GM19467 (cell line): ENCODE measurements at regions not wholly inside any gene's neighbourhood (a gene's known extent, or its start where the extent isn't known, plus 50 kb on each side); places are given as distances from the start of the nearest gene placed in this dataset.

Experiments
- ATAC-seq: cut with Tn5 transposase; IDR thresholded peaks from one replicate; pipeline ENCODE4 v1.9.1; 2021; ENCODE audit warnings: mild to moderate bottlenecking, moderate library complexity; ENCODE audit not compliant: unreplicated experiment

DNA sequence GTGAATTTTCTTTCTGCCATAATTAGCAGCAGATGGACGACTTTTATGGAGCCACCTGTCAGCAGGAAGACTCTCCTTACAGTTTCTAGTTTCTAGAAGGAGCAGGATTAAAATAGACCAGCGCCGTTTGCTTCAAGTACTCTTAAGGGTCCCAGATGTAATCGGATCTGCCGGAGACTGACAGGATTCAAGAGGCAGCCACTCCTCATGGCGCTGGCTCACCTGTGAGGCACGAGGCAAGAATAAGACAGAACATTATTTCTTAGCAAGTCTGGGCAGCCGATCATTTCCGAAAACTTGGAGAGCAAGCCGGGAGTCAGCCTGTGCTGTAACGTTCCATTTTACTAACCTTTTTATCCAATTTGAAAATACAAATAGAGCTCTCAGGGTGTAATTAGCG, 410.4 kb upstream of the RORA start:
- no peak for ATAC-seq

DNA sequence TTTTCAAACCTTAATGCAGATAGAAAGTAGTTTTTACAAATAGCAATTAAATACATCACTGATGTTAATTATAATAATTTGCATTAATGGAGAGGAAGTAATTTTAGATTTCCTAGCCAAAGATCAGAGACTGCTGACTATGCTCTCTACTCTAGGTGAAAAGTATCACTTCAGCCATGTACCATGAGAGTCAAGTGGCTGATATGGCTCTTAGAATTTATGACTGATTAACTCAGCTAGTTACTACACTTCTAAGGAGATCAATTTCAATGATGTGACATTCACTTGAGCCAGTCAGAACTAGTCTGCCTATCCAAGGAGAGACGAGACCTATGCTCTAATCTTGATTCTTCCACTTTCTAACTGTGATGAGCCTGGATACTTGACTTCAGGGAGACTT, 405.7 kb upstream of the RORA start:
- ATAC-seq, result no peak

DNA sequence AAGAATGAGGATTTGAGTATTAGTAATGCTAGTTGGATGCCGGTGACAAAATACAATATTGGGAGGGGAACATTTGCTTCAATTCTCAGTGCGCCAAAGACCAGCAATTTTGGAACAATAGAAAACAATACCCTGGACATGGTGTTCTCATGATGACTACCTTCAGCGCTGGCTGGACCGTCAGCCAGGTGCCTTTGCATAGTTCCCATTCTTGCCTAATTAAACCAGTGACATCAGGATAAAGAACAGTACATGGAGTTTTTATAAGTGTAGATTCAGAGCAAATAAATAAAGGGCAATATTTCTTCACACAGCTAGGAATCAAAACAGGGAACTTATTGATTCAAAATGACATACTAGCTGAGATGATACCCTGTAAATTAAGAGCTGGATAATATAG, 404.8 kb upstream of the RORA start:
- ATAC-seq, result no peak

DNA sequence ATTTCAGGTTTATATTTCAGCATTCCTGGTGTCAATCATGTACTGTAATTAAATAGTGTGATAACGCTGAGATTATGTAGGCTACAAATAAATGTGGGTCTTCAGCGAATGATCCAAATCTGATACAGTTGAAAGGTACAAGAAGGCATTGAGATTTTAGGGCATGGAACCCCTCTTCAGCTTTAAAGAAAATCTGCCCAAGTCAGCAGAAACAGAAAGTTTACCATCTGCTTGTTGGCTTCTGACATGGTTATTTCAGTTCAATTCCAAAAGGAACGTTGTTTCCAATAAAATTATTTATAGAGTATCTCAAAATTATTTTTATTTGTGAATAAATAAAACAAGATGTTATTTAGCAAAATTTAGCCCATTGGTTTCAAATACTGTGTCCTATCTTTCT, 400.2 kb upstream of the RORA start:
- ATAC-seq, result no peak

DNA sequence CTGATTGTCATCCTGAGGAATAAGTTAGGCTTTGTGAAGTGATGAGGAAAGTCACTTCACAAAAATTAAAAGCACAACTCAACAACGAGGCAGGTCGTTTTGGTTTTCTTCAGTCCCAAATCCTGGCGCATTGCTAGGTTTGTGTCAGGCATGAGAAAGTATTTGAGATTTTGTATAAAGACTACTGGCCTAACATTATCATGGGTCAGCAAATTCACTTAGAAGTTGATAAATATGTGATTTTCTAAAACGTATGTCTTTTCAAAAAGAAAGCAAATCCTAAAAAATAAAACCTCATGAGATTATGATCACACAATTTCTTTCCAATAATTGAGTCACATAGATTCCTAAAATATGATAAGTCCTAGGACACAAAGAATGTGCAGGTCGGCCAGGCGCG, 395.8 kb upstream of the RORA start:
- ATAC-seq, result no peak

DNA sequence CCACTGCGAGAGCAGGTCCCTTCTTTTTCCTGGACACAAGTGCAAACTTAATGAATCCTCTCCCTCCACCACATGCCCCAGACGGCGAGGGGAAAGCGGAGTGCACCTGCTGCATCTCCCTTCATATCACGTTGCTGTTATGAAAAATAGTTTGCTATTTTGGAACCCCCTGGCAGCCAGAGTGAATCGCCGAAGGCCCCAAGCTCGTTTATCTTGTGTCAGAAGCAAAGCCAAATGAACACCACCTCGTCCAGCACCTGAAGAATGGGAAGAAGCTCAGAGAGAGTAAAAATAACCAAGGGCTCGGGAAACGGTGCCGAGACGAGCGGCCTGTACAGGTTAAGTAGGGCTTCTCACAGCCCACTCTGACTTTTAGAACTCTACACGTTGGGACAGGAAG, 394.6 kb upstream of the RORA start:
- no peak for ATAC-seq

DNA sequence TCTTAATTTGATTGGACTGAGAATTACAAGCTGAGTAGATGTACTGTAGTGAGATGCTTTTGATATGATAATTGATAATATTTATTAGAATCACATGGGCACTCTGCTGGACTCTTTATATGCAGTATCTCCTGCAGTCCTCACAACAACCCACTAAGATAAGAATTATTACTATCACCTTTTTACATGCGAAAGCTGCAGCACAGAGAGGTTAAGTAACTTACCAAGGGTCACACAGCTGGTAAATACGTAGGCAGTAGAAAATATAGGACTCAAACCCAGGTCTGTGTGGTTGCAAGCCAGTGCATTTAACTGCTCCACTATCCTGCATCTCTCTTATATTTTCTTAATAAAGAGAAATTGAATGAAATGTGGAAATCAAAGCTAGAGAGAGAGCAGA, 392.8 kb upstream of the RORA start:
- ATAC-seq, result no peak

DNA sequence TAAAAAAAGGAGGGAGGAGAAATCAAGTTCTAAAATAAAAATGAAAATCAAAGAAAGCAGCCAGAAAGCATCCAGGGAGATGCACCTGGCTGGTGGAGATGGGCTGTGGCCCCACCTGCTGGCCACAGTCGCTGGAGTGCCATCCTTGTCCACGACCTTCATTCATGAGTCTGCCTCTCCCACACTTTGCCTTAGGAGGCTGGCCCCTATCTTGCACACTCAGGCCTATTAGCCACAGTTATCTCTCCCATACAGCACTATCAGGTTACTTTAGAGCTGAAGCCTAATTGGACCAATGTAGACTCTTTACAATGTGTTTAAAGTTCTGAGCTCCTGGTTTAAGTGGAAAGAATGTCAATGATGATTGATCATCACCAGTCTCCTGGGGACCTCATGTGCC, 392.0 kb upstream of the RORA start:
- no peak for ATAC-seq

DNA sequence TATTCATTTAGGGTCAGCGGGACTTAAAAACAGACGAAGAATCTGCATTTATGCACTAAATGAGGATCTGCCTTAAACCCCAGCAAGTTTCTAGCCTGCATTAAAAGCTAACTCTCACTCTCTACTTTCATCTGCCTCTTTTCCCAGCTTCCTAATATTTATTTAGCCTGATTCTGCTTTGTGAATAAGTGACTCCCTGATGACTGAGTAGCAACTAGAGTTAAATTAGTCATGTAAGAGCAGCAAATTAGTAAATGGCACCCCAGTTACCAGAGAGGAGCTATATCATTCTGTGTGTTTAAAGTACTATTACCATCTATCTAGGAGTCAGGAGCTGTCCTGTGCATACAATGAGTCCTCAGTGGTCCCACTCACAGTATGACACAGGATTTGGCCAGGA, 391.0 kb upstream of the RORA start:
- no peak for ATAC-seq

DNA sequence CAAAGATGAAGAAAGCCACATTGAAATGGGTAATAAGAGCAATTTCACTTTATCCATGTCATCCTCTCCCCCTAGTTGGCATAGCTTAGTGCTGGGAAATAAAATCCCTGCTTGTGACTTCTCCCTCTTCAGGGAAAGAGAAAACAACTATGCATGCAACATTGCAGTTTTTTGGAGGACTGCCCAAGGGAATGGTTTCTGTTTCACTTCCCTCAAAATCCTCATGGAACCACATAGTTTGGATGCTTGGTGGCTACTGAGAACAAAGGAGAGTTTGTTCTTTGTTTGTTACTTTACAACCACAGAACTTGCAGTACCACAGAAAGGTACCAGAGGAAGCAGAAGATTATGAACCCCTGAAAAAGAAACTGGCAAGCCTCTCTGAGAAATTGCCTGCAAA, 384.6 kb upstream of the RORA start:
- ATAC-seq, result no peak

DNA sequence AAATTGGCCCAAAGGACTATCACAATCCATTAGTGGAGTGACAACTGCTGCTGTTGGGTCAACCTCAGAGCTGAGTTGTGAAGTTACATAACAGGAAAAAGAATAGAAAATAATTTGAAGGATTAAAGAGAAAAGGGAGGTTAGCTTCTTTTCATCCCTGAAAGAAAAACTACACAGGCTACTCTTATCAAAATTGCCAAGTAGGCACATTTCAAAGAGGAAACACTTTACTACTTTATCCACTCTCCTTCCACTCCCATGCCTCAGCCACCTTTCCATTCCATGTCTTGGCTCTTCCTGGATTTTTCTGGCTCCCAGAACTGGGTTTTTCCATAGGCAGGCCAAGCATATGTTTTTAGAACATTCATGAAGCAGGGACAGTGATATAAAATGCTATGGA, 384.0 kb upstream of the RORA start:
- ATAC-seq, result no peak

DNA sequence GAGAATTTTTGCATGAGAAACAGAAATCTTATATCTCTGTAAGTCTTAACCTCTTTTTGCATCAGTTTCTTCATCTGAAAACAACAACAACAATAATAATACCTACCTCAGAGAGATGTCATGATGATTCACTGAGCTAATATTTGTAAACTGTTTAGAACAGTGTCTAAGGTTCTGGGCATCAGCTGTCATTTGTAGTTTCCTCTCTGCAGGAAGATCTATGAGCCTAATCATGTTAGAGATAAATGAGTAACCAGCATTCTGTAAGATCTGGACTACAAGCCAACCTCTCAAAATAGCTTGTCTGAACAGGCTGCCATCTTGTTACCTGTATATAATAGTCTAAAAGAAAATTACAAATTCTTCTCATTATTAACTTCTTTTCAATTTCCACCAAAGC, 383.0 kb upstream of the RORA start:
- ATAC-seq, result no peak

DNA sequence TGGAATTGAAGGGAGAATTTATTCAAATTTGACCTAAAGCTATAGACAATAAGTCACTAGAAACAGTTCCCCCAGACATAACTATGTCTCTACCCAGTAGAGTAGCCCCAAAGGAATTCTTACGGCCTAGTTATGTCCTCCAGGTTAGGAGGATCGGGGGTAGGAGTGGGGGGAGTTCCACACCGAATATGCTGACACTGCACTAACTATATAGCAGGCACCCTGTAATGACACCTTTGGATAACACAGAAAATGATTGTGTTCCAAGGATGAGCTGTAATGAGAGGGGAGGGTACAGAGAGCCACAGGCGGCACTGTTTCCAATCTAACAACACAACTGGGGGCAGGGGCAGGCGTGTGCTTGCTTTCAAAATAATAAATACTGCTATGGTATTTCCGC, 376.2 kb upstream of the RORA start:
- ATAC-seq, result no peak

DNA sequence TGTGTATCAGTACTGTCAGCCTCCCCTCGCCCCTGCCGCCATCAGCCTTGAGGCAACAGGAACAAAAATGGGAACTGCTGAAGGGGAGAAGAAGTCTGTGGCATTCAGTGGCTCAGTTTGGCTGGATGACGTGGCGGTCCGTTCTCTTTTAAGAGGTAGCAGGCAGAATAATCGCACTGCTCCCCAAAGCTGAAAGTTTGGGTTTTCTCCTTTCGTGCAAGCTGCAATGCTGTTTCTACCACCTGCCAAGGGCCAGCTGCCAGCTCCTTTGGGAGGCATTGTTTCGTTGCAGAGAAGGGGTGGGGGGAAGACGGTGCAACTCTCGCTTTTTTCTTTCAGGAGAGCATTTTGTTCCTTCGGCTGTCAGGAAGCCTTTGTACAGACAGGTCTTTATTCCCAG, 369.6 kb upstream of the RORA start:
- no peak for ATAC-seq

DNA sequence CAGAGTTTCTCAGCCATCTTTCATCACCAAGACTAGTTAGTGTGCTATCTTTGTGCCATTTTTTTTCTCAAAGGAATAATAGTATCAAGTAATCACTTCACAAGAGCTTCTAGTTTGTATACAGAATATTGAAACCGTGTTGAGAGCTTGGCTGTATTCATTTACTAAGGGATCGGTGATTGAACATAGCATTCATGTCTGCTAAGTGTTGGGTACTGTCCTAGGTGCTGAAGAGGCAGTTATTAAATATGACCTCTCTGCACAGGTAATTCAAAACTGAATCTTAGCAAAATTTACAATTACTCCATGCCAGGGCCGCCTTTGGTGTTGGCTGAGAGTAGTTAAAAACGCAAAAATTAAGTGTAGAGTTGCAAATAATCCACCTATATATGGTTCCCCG, 355.3 kb upstream of the RORA start:
- no peak for ATAC-seq

DNA sequence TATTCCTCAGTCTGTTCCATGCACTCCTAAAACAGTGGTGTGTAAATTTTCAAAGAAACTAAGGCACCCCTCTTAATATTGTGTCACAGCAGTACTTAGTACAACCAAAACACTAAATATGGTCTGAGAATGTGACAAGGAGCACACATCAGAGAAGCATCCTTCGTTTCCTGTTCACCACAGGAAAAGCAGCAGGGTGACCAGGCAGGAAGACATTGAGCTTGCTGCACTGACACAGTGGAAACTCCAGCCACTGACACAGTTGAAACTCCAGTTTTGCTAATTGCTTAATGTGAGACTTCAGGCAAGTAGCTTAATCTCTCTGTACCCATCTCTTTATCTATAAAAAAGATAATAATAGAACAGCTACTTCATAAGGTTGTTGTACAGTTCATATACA, 353.0 kb upstream of the RORA start:
- ATAC-seq, result no peak

DNA sequence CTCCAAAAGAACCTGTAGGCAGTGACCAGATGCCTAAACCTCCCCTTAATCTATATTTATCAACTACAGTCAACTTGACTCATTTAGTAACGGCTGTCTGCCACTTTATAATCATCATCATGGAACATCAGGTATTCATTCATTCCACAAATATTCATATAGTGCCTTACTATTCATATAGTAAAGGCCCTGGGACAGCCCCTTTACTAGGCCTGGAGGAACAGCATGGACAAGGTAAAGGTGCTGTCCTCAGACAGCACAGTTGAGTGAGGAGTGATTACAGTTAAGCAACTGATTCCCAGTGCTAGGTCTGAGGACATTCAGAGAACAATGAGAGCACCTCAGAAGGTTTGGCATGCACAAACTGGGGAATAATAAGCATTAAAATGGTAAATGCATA, 346.5 kb upstream of the RORA start:
- no peak for ATAC-seq

DNA sequence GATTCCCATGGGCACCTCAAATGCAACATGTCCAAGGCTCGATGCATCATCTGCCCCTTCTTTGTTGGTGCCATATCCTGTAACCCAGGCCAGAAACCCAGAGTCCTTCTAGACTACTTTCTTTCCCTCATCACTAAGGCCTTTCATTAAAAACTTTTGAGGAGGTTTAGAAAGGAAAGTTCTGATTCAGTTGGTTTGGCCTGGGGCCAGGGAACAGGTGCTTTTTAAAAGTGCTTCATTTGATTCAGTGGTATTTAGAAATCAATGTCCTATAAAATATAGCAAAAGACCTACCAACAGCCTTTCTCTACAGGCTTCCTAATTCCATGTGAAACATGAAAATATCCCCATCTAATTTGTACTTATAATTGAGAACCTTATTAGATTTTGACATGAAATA, 341.9 kb upstream of the RORA start:
- ATAC-seq, result no peak

DNA sequence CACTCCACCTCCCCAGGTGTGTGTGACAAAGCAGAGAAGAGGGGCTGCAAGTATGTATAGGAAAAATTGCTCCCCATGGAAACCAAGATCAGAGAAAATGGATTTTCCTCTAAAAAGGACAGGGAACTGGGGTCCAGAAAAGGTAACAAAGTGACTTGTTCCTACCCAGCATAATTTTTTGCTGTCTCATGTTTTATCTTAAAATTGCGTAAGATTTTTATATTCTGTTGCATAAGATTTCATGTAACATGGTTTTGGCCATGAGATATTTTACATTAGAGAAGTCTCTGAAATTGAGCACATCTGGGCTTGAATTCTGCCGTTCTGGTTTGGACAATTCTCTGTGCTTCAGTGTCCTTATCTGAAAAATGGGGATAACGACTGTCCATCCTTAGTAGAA, 335.7 kb upstream of the RORA start:
- no peak for ATAC-seq

DNA sequence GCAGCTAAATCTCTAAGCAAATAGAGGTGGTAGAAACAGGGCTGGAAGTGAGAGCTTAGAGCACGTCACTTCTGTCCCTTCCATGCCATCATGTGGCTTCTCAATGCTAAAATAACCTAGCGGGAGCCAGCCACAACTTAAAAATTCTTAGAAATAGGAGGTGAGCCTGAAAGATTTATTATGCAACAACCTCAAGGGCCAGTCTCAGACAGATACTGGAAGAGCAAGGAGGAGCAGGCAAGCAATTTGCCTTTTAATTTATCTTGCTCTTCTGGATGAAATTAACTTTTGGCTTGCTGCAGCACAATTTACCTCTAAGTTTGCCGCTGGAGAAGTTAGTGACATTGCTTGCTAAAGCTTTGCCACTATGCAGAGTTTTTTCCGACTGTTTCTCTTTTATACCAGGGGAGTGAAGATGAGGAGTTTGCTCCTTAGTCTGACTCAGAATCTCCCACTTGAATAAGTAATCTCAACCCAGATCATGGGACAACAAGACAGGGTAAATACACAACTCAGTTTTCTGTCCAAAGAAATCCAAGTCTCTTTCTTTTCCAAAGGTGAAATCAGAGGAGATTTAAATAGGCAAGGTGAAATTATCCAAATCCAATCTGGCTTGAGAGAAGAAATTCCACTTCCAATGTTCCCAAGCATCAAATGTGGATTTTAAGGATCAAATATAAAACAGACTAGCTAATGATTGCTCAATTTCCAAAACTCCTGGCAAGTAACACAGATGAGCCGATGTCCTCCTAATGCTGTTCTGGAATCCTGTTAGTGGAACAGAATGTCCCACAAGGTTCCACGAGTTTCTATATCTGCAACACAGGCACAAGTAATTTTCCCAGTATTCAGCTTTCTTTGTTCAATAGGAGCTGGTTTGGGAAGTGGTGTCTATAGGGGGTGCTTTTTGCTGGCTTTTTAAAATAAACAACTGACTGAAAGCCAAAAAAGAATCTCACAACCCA, 329.4 kb upstream of the RORA start:
- ATAC-seq, result no peak

DNA sequence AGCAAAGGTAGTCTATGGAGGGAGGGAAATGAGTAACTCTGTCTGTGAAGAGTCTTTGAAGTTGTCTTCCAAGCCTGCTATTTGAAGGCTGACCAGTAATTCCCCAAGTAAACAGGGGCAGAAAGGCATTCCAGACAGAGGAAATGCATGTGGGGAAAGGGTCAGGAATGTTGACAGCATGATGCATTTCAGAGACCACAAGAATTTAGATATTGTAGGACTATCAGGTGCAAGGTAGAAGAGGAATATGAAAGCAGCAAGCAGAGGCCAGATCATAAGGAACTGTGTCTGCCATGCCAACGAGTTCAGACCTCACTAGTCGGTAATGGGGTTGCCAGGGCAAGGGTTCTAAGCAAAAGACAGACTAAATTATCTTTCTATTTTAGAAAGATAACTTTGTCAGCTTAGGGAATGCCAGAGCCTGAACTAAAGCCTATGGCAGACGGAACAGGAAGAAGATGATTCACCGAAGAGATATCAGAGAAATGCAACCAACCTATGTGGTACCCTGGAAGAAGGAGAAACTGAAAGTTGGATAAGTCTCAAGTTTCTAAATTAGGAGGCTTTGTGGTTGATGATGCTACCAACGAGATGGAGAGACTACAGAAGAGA, 327.0 kb upstream of the RORA start:
- no peak for ATAC-seq

DNA sequence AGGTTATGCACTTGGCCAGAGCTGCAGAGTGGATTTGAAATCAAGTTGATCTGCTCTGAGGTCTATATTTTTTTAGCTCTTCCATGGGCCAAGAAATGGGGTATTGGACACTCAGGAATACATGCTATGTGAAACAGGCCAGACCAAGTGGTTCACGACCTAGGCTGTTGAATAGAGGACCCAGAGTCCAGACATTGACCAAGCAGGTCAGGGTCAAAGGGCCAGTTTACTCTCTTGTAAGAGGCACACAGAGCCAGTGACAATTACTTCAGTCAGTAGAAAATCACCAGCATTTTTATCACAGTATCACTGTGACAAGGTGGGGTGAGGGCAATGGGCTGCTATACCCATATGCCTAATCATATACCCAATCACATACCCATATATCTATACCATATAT, 320.6 kb upstream of the RORA start:
- no peak for ATAC-seq

DNA sequence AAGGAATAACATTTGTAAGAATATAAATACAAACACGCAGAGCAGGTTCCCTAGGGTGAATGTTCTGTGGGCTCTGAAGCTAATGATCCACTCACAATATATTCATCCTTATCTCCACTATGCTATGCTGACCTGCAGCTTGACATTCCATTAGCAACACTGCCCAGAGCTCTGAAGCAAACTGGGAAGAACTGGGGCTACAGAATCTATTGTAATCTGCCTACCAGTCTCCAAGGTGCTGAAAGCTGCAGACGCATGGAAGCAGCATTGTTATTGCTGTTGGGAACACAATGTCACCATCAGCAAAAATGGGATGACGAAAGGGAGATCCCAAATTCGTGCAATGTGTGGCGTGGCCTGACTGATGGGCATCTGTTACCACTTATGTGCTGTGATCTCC, 316.7 kb upstream of the RORA start:
- ATAC-seq, result no peak
